Activated CD8-positive, alpha-beta T cell treated with anti-CD3 and anti-CD28 coated beads for 36 hours (primary cell): ENCODE measurements at regions not wholly inside any gene's neighbourhood (a gene's known extent, or its start where the extent isn't known, plus 50 kb on each side); places are given as distances from the start of the nearest gene placed in this dataset.

Experiments
- ATAC-seq: fragments of 200-7000 bp; cut with Tn5 transposase; one replicate; pipeline ENCODE4 v1.10.0; 2021; ENCODE audit warnings: mild to moderate bottlenecking, moderate library complexity
- CTCF ChIA-PET: fragments of 350-600 bp; sonication (Branson Sonifier 250); formaldehyde crosslinking; loops from one replicate; lab custom pipeline; 2021; ENCODE audit warnings: antibody characterized with exemption; lab: Charles Lee
- POLR2A ChIA-PET: fragments of 350-600 bp; sonication (Branson Sonifier 250); formaldehyde crosslinking; loops from one replicate; lab custom pipeline; 2021; ENCODE audit warnings: antibody characterized with exemption; lab: Charles Lee
- DNase-seq: peaks from one replicate; pipeline ENCODE4 v3.0.0-alpha.2; 2020
- H3K27ac Mint-ChIP-seq: one replicate; pipeline ENCODE4 v1.8.0; 2021; ENCODE audit warnings: mild to moderate bottlenecking, mixed read lengths
- H3K27me3 Mint-ChIP-seq: one replicate; pipeline ENCODE4 v1.8.0; 2021; ENCODE audit warnings: mixed read lengths
- H3K36me3 Mint-ChIP-seq: one replicate; pipeline ENCODE4 v1.8.0; 2021; ENCODE audit warnings: low read depth, mixed read lengths
- H3K4me1 Mint-ChIP-seq: one replicate; pipeline ENCODE4 v1.8.0; 2021; ENCODE audit warnings: low read depth, mixed read lengths
- H3K4me3 Mint-ChIP-seq: one replicate; pipeline ENCODE4 v1.8.0; 2021; ENCODE audit warnings: mild to moderate bottlenecking, moderate library complexity, mixed read lengths
- H3K9me3 Mint-ChIP-seq: one replicate; pipeline ENCODE4 v1.8.0; 2021; ENCODE audit warnings: mixed read lengths
- CTCF ChIP-seq: fragments of 200-600 bp; IDR thresholded peaks from one replicate; pipeline ENCODE4 v1.8.0; 2022; ENCODE audit warnings: antibody characterized with exemption, mild to moderate bottlenecking
- intact Hi-C: fragments of 100-400 bp; cut with micrococcal nuclease; formaldehyde crosslinking; loops from one replicate; pipeline ENCODE4 v1.10.0; 2022

GRCh38 chr2:34005901-34006300 is 406.8 kb upstream of the FAM98A start:
- intact Hi-C loops, result no loop called here
- ChIA-PET CTCF (no interaction called here), POLR2A (no interaction called here)
- Mint-ChIP-seq H3K36me3 (no peaks in the 10 kb centered on the region), H3K27ac (no peak overlapping the region), H3K4me1 (no peaks in the 10 kb centered on the region), H3K4me3 (no peak overlapping the region), H3K9me3 (no peaks in the 10 kb centered on the region), H3K27me3 (no peaks in the 10 kb centered on the region)
- no peak for ATAC-seq
- DNase-seq, result no peak
- no peak for TF ChIP-seq CTCF

- Mint-ChIP-seq H3K36me3 (no peaks in the 10 kb centered on the region), H3K27ac (no peak overlapping the region), H3K9me3 (peaks cover under 1% of the 10 kb centered on the region), H3K4me3 (no peak overlapping the region), H3K27me3 (no peaks in the 10 kb centered on the region), H3K4me1 (no peaks in the 10 kb centered on the region)
- DNase-seq (no peak), ATAC-seq (no peak)
- ChIA-PET POLR2A (no interaction called here), CTCF (no interaction called here)
- intact Hi-C loops, result no loop called here
- TF ChIP-seq CTCF, result no peak
Measured at GRCh38 chr2:34004936-34005335, 405.8 kb upstream of the FAM98A start.

- Mint-ChIP-seq H3K9me3 (peaks cover 1% of the 10 kb centered on the region), H3K4me1 (no peaks in the 10 kb centered on the region), H3K27ac (no peak overlapping the region), H3K27me3 (no peaks in the 10 kb centered on the region), H3K36me3 (no peaks in the 10 kb centered on the region), H3K4me3 (no peak overlapping the region)
- TF ChIP-seq CTCF, result no peak
- intact Hi-C loops, result no loop called here
- ChIA-PET POLR2A (no interaction called here), CTCF (no interaction called here)
- DNase-seq, result no peak
- no peak for ATAC-seq
Measured at GRCh38 chr2:34003795-34004194, 404.7 kb upstream of the FAM98A start.

GRCh38 chr2:34001557-34001956 is 402.5 kb upstream of the FAM98A start:
- CTCF ChIA-PET, result no interaction called here

GRCh38 chr2:33984131-33984530 is 385.0 kb upstream of the FAM98A start:
- Mint-ChIP-seq H3K27me3 (no peaks in the 10 kb centered on the region), H3K4me3 (no peak overlapping the region), H3K9me3 (peaks cover 5% of the 10 kb centered on the region), H3K36me3 (no peaks in the 10 kb centered on the region), H3K4me1 (no peaks in the 10 kb centered on the region), H3K27ac (no peak overlapping the region)
- POLR2A ChIA-PET, result no interaction called here
- ATAC-seq (no peak), DNase-seq (no peak)
- intact Hi-C loops, result no loop called here
- CTCF ChIA-PET, result no interaction called here
- no peak for TF ChIP-seq CTCF

More at GRCh38 chr2:34001557-34001956, 402.5 kb upstream of the FAM98A start:
- Mint-ChIP-seq H3K27me3 (no peaks in the 10 kb centered on the region), H3K9me3 (peaks cover 13% of the 10 kb centered on the region), H3K36me3 (no peaks in the 10 kb centered on the region), H3K27ac (no peak overlapping the region), H3K4me3 (no peak overlapping the region), H3K4me1 (no peaks in the 10 kb centered on the region)
- intact Hi-C loops, result no loop called here
- ATAC-seq, result no peak
- TF ChIP-seq CTCF, result no peak
- DNase-seq, result no peak
- POLR2A ChIA-PET, result no interaction called here
